HepG2 (cell line): ENCODE measurements at regions not wholly inside any gene's neighbourhood (a gene's known extent, or its start where the extent isn't known, plus 50 kb on each side); places are given as distances from the start of the nearest gene placed in this dataset.

ENCODE experiments used
- BRD4 ChIP-seq: sonication (generic); formaldehyde crosslinking; IDR thresholded peaks from 2 replicates; pipeline ENCODE4 v1.4.0; 2020; ENCODE audit warnings: missing genetic modification reagents
- MAX ChIP-seq: IDR thresholded peaks from 2 replicates; pipeline ENCODE4 v1.6.1; 2012; ENCODE audit warnings: inconsistent platforms
- MED8 ChIP-seq: sonication (generic); formaldehyde crosslinking; IDR thresholded peaks from 2 replicates; pipeline ENCODE4 v1.8.1; 2023; ENCODE audit warnings: mild to moderate bottlenecking, missing genetic modification reagents; ENCODE audit not compliant: insufficient replicate concordance
- MYC ChIP-seq: sonication (generic); formaldehyde crosslinking; IDR thresholded peaks from 2 replicates; pipeline ENCODE4 v1.9.0; 2021; ENCODE audit warnings: missing genetic modification reagents, borderline replicate concordance
- PAXIP1 ChIP-seq: sonication (generic); formaldehyde crosslinking; conservative IDR thresholded peaks from 2 replicates; pipeline ENCODE4 v1.4.0; 2020; ENCODE audit warnings: mild to moderate bottlenecking, missing genetic modification reagents, moderate library complexity
- REXO4 ChIP-seq: sonication (generic); formaldehyde crosslinking; IDR thresholded peaks from 2 replicates; pipeline ENCODE4 v1.8.0; 2022; ENCODE audit warnings: missing genetic modification reagents, mild to moderate bottlenecking, borderline replicate concordance
- SRF ChIP-seq: IDR thresholded peaks from 2 replicates; pipeline ENCODE4 v1.6.1; 2011; ENCODE audit warnings: mild to moderate bottlenecking, low read depth, low read length, moderate library complexity
- TGIF2 ChIP-seq: IDR thresholded peaks from 2 replicates; pipeline ENCODE4 v1.6.1; 2016; ENCODE audit warnings: control low read depth, missing compliant biosample characterization
- ZNF33A ChIP-seq: sonication (generic); formaldehyde crosslinking; IDR thresholded peaks from 2 replicates; pipeline ENCODE4 v1.5.1; 2020; ENCODE audit warnings: missing genetic modification reagents, mild to moderate bottlenecking, moderate library complexity, borderline replicate concordance
- ZNF646 ChIP-seq: sonication (generic); formaldehyde crosslinking; IDR thresholded peaks from 2 replicates; pipeline ENCODE4 v1.9.0; 2021; ENCODE audit warnings: mild to moderate bottlenecking, missing genetic modification reagents
- ZSCAN31 ChIP-seq: sonication (generic); formaldehyde crosslinking; IDR thresholded peaks from 2 replicates; pipeline ENCODE4 v1.5.0; 2020; ENCODE audit warnings: low read depth, mild to moderate bottlenecking, missing genetic modification reagents
- TF ChIP-seq, protein P1 (sequence below): sonication (generic); formaldehyde crosslinking; IDR thresholded peaks from 2 replicates; pipeline ENCODE4 v1.4.0; 2020; ENCODE audit warnings: missing genetic modification reagents
- TF ChIP-seq, protein P2 (sequence below): sonication (generic); formaldehyde crosslinking; IDR thresholded peaks from 2 replicates; pipeline ENCODE4 v1.4.0; 2020; ENCODE audit warnings: missing genetic modification reagents

GRCh38 chr20:53769041-53769440 is 175.4 kb upstream of the ZNF217 start (continued):
- TF ChIP-seq PAXIP1 (CRISPR knock-in tag) (peak; percentile 96), MED8 (peak; percentile 17), MAX (no peak), ZSCAN31 (CRISPR knock-in tag) (no peak; the same call in 1 of the 2 replicates), ZNF33A (no peak), REXO4 (CRISPR knock-in tag) (no peak), SRF (no peak), TGIF2 (CRISPR knock-in tag) (no peak), ZNF646 (CRISPR knock-in tag) (no peak), MYC (CRISPR knock-in tag) (no peak), BRD4 (peak; percentile 65; the same call in 1 of the 2 replicates)
- TF ChIP-seq, protein P1, sequence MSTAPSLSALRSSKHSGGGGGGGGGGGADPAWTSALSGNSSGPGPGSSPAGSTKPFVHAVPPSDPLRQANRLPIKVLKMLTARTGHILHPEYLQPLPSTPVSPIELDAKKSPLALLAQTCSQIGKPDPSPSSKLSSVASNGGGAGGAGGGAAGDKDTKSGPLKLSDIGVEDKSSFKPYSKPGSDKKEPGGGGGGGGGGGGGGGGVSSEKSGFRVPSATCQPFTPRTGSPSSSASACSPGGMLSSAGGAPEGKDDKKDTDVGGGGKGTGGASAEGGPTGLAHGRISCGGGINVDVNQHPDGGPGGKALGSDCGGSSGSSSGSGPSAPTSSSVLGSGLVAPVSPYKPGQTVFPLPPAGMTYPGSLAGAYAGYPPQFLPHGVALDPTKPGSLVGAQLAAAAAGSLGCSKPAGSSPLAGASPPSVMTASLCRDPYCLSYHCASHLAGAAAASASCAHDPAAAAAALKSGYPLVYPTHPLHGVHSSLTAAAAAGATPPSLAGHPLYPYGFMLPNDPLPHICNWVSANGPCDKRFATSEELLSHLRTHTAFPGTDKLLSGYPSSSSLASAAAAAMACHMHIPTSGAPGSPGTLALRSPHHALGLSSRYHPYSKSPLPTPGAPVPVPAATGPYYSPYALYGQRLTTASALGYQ (CRISPR knock-in tag) = peak; percentile 92
- TF ChIP-seq, protein P2, sequence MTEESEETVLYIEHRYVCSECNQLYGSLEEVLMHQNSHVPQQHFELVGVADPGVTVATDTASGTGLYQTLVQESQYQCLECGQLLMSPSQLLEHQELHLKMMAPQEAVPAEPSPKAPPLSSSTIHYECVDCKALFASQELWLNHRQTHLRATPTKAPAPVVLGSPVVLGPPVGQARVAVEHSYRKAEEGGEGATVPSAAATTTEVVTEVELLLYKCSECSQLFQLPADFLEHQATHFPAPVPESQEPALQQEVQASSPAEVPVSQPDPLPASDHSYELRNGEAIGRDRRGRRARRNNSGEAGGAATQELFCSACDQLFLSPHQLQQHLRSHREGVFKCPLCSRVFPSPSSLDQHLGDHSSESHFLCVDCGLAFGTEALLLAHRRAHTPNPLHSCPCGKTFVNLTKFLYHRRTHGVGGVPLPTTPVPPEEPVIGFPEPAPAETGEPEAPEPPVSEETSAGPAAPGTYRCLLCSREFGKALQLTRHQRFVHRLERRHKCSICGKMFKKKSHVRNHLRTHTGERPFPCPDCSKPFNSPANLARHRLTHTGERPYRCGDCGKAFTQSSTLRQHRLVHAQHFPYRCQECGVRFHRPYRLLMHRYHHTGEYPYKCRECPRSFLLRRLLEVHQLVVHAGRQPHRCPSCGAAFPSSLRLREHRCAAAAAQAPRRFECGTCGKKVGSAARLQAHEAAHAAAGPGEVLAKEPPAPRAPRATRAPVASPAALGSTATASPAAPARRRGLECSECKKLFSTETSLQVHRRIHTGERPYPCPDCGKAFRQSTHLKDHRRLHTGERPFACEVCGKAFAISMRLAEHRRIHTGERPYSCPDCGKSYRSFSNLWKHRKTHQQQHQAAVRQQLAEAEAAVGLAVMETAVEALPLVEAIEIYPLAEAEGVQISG (CRISPR knock-in tag) = no peak
